Keratinocyte (primary cell): ENCODE measurements at regions not wholly inside any gene's neighbourhood (a gene's known extent, or its start where the extent isn't known, plus 50 kb on each side); places are given as distances from the start of the nearest gene placed in this dataset.

Experiments used
- DNase-seq: peaks from one replicate; pipeline ENCODE4 v3.0.0-alpha.2; 2011; ENCODE audit warnings: low read depth, missing footprints, low spot score
- FAIRE-seq: peaks from 2 replicates; lab custom pipeline; 2011; peaks lifted over from hg19 to GRCh38; lab: Jason Lieb, UNC
- H2AFZ ChIP-seq: 2 replicates; pipeline ENCODE4 v1.6.0; 2012; ENCODE audit warnings: low read length, control low read depth, inconsistent platforms; ENCODE audit not compliant: control insufficient read depth
- H3K27ac ChIP-seq: 2 replicates; pipeline ENCODE4 v1.5.1; 2011; ENCODE audit warnings: low read length; ENCODE audit not compliant: control insufficient read depth, insufficient read depth
- H3K27me3 ChIP-seq: 3 replicates; pipeline ENCODE4 v1.6.0; 2011; ENCODE audit warnings: low read length; ENCODE audit not compliant: control insufficient read depth, insufficient read depth; ENCODE audit errors: extremely low read depth
- H3K36me3 ChIP-seq, 2 experiments: 2 replicates in 1 of 2; 3 replicates in 1 of 2; pipeline ENCODE4 v1.5.1; 2011; ENCODE audit warnings: low read length in 2 of 2, mild to moderate bottlenecking in 1 of 2; ENCODE audit not compliant: control insufficient read depth in 2 of 2, insufficient read depth in 2 of 2; ENCODE audit errors: extremely low read depth in 1 of 2
- H3K4me1 ChIP-seq: 3 replicates; pipeline ENCODE4 v1.5.1; 2011; ENCODE audit warnings: low read length; ENCODE audit not compliant: control insufficient read depth, insufficient read depth; ENCODE audit errors: extremely low read depth
- H3K4me2 ChIP-seq: 3 replicates; pipeline ENCODE4 v1.6.0; 2011; ENCODE audit warnings: low read depth, low read length; ENCODE audit not compliant: control insufficient read depth, insufficient read depth; ENCODE audit errors: extremely low read depth
- H3K4me3 ChIP-seq, 3 experiments: fragments of 200-600 bp in 1 of 3; sonication (generic) in 1 of 3; 2 replicates in 2 of 3; 3 replicates in 1 of 3; pipeline ENCODE4 v1.5.1; 2011 to 2016; ENCODE audit warnings: low read length in 3 of 3, mild to moderate bottlenecking in 3 of 3, control low read depth in 2 of 3, inconsistent platforms in 1 of 3, low read depth in 1 of 3, mixed read lengths in 1 of 3, mixed run types in 1 of 3, moderate library complexity in 1 of 3; ENCODE audit not compliant: control insufficient read depth in 2 of 3, insufficient read depth in 2 of 3; ENCODE audit errors: extremely low read depth in 1 of 3
- H3K79me2 ChIP-seq: 2 replicates; pipeline ENCODE4 v1.6.0; 2012; ENCODE audit warnings: low read length; ENCODE audit not compliant: control insufficient read depth, insufficient read depth
- H3K9ac ChIP-seq: 3 replicates; pipeline ENCODE4 v1.6.0; 2011; ENCODE audit warnings: low read length; ENCODE audit not compliant: control insufficient read depth, insufficient read depth; ENCODE audit errors: extremely low read depth
- H3K9me1 ChIP-seq: 3 replicates; pipeline ENCODE4 v1.6.0; 2011; ENCODE audit warnings: low read length; ENCODE audit not compliant: control insufficient read depth, insufficient read depth; ENCODE audit errors: extremely low read depth
- H3K9me3 ChIP-seq: 2 replicates; pipeline ENCODE4 v1.5.1; 2012; ENCODE audit warnings: low read depth, low read length; ENCODE audit not compliant: control insufficient read depth
- H4K20me1 ChIP-seq: 3 replicates; pipeline ENCODE4 v1.6.0; 2011; ENCODE audit warnings: low read length; ENCODE audit not compliant: control insufficient read depth, insufficient read depth; ENCODE audit errors: extremely low read depth
- EZH2 ChIP-seq: IDR thresholded peaks from one replicate; pipeline ENCODE4 v1.6.1; 2012; ENCODE audit warnings: inconsistent platforms, mild to moderate bottlenecking, low read length, moderate library complexity
- dilution Hi-C: fragments of 300-500 bp; cut with MboI; formaldehyde crosslinking; loops from one replicate; pipeline ENCODE4 v1.7.0; 2020; ENCODE audit warnings: low sequenced_read_pairs; ENCODE audit not compliant: extremely low pct_ligation_motif_present
- TF ChIP-seq, protein P1 (sequence below), 3 experiments: IDR thresholded peaks in 1 of 3; conservative IDR thresholded peaks in 1 of 3; optimal IDR thresholded peaks in 1 of 3; 2 replicates in 2 of 3; 3 replicates in 1 of 3; pipeline versions ENCODE3 to v1.5.1; 2011; ENCODE audit warnings: low read length in 3 of 3, mild to moderate bottlenecking in 3 of 3, moderate library complexity in 2 of 3, control low read depth in 1 of 3, inconsistent platforms in 1 of 3; ENCODE audit not compliant: insufficient read depth in 2 of 3; ENCODE audit errors: extremely low read depth in 1 of 3

GRCh38 chr6:1044040-1044836, 267.7 kb upstream of the FOXQ1 start:
- Histone ChIP-seq H3K9ac (no peak overlapping the region), H3K4me3 (no peak overlapping the region), H3K9me1 (no peaks in the 10 kb centered on the region), H4K20me1 (no peaks in the 10 kb centered on the region), H3K36me3 (no peaks in the 10 kb centered on the region), H3K4me2 (no peak overlapping the region), H3K27me3 (peaks cover 5% of the 10 kb centered on the region), H3K79me2 (no peaks in the 10 kb centered on the region), H2AFZ (no peak overlapping the region), H3K4me1 (peaks cover 12% of the 10 kb centered on the region), H3K9me3 (no peaks in the 10 kb centered on the region), H3K27ac (no peak overlapping the region)
- dilution Hi-C loops = no loop called here
- TF ChIP-seq, protein P1, sequence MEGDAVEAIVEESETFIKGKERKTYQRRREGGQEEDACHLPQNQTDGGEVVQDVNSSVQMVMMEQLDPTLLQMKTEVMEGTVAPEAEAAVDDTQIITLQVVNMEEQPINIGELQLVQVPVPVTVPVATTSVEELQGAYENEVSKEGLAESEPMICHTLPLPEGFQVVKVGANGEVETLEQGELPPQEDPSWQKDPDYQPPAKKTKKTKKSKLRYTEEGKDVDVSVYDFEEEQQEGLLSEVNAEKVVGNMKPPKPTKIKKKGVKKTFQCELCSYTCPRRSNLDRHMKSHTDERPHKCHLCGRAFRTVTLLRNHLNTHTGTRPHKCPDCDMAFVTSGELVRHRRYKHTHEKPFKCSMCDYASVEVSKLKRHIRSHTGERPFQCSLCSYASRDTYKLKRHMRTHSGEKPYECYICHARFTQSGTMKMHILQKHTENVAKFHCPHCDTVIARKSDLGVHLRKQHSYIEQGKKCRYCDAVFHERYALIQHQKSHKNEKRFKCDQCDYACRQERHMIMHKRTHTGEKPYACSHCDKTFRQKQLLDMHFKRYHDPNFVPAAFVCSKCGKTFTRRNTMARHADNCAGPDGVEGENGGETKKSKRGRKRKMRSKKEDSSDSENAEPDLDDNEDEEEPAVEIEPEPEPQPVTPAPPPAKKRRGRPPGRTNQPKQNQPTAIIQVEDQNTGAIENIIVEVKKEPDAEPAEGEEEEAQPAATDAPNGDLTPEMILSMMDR (optimal IDR thresholded peaks at IDR 0.05 in 1 of 3, IDR thresholded peaks at IDR 0.05 in 1 of 3, conservative IDR thresholded peaks at IDR 0.05 in 1 of 3; ENCODE audit: extremely low read depth in 1 of 3, insufficient read depth in 2 of 3, low read length in 3 of 3) = no peak
- no peak for TF ChIP-seq EZH2
- FAIRE-seq (no peak), DNase-seq (no peak)

DNA sequence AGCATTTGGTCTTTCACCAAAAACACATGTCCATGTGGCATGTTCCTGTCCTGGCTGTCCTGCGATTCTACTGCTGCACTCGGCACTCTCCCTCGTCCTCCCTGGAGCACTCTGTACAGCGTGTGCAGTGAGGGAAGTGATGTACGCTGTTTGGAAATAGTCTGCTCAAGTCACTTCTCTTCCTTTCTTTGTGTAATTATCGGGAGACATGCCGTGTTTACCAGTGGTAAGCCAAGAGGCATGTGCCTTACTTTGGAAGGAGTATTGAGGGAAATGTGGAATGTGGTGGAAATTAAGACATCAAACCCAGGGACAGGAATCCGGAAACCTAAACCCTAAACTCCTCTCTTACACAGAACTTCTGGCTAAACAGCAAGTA, 268.5 kb upstream of the FOXQ1 start:
- FAIRE-seq (no peak), DNase-seq (no peak)
- no peaks in the 10 kb centered on the region for H3K9me1 ChIP-seq
- dilution Hi-C loops = no loop called here
- TF ChIP-seq EZH2 = no peak
- TF ChIP-seq, protein P1 (optimal IDR thresholded peaks at IDR 0.05 in 1 of 3, IDR thresholded peaks at IDR 0.05 in 1 of 3, conservative IDR thresholded peaks at IDR 0.05 in 1 of 3; ENCODE audit: extremely low read depth in 1 of 3, insufficient read depth in 2 of 3, low read length in 3 of 3) = no peak
- H3K27ac ChIP-seq = no peak overlapping the region
- no peak overlapping the region for H3K4me3 ChIP-seq
- no peak overlapping the region for H3K4me2 ChIP-seq
- no peaks in the 10 kb centered on the region for H4K20me1 ChIP-seq
- no peaks in the 10 kb centered on the region for H3K79me2 ChIP-seq
- no peak overlapping the region for H3K9ac ChIP-seq
- peaks cover 20% of the 10 kb centered on the region for H3K4me1 ChIP-seq
- H3K9me3 ChIP-seq = no peaks in the 10 kb centered on the region
- H3K36me3 ChIP-seq = no peaks in the 10 kb centered on the region
- H3K27me3 ChIP-seq = peaks cover 5% of the 10 kb centered on the region
- H2AFZ ChIP-seq = no peak overlapping the region
